Osteocyte (in vitro differentiated cells): ENCODE measurements at regions not wholly inside any gene's neighbourhood (a gene's known extent, or its start where the extent isn't known, plus 50 kb on each side); places are given as distances from the start of the nearest gene placed in this dataset.

Experiments
- DNase-seq: peaks from one replicate; pipeline ENCODE4 v3.0.0; 2021; ENCODE audit warnings: mixed read lengths; ENCODE audit not compliant: unreplicated experiment; ENCODE audit errors: extremely low spot score
- H3K27ac Mint-ChIP-seq: one replicate; pipeline ENCODE4 v1.8.0; 2021; ENCODE audit warnings: mild to moderate bottlenecking, mixed read lengths; ENCODE audit not compliant: unreplicated experiment
- H3K27me3 Mint-ChIP-seq: one replicate; pipeline ENCODE4 v1.8.0; 2021; ENCODE audit warnings: mixed read lengths; ENCODE audit not compliant: unreplicated experiment
- H3K36me3 Mint-ChIP-seq: one replicate; pipeline ENCODE4 v1.8.0; 2021; ENCODE audit warnings: mixed read lengths; ENCODE audit not compliant: unreplicated experiment
- H3K4me1 Mint-ChIP-seq: one replicate; pipeline ENCODE4 v1.8.0; 2021; ENCODE audit warnings: mixed read lengths; ENCODE audit not compliant: unreplicated experiment
- H3K4me3 Mint-ChIP-seq: one replicate; pipeline ENCODE4 v1.8.0; 2021; ENCODE audit warnings: mild to moderate bottlenecking, moderate library complexity, mixed read lengths; ENCODE audit not compliant: unreplicated experiment
- H3K9me3 Mint-ChIP-seq: one replicate; pipeline ENCODE4 v1.8.0; 2021; ENCODE audit warnings: mixed read lengths; ENCODE audit not compliant: unreplicated experiment
- TF ChIP-seq, protein P1 (sequence below): fragments of 200-600 bp; sonication (generic); IDR thresholded peaks from 2 replicates; pipeline ENCODE4 v1.5.0; 2021; ENCODE audit warnings: antibody characterized with exemption, mild to moderate bottlenecking, moderate library complexity

DNA sequence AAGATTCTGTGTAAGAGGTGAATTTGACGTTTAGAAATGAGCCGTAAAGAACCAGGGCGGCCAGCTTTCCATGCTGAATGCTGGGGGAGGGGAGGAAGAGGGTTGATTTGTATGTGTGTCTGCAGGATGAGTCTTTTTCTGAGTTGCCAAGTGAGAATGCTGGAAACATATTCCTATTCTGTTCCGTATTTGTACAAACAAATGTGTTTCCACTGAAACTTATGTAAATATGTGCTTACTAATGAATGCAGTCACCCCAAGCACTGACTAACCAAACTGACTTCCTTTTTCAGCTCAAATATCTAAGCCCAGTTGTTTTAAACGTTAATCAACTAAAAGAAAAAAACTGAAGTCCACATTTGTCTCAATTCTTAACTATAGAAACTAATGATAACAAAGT lies 74.9 kb upstream of the APCDD1 start:
- Mint-ChIP-seq H3K4me1 (peaks cover 34% of the 10 kb centered on the region), H3K9me3 (peaks cover 3% of the 10 kb centered on the region), H3K4me3 (no peak overlapping the region), H3K36me3 (no peaks in the 10 kb centered on the region), H3K27me3 (peaks cover 4% of the 10 kb centered on the region), H3K27ac (no peak overlapping the region)
- DNase-seq = no peak
- TF ChIP-seq, protein P1, sequence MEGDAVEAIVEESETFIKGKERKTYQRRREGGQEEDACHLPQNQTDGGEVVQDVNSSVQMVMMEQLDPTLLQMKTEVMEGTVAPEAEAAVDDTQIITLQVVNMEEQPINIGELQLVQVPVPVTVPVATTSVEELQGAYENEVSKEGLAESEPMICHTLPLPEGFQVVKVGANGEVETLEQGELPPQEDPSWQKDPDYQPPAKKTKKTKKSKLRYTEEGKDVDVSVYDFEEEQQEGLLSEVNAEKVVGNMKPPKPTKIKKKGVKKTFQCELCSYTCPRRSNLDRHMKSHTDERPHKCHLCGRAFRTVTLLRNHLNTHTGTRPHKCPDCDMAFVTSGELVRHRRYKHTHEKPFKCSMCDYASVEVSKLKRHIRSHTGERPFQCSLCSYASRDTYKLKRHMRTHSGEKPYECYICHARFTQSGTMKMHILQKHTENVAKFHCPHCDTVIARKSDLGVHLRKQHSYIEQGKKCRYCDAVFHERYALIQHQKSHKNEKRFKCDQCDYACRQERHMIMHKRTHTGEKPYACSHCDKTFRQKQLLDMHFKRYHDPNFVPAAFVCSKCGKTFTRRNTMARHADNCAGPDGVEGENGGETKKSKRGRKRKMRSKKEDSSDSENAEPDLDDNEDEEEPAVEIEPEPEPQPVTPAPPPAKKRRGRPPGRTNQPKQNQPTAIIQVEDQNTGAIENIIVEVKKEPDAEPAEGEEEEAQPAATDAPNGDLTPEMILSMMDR = no peak

DNA sequence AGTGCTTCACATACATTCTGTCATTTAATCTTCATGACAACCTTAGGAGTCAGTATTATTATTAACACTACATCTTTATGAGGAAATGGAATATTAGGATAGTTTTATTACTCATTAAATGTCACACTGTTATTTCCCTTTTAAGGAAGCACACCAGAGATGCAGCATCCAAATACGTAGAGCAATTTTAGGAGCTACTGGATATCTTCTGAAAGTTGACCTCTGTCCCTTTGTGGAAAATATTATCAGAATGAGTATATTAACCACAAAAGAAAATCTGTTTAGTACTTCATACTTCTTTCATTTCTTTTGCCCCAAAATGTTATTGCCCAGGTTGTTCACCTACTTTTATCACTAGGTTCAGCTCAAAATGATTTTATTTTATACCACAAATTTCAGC lies 72.9 kb upstream of the APCDD1 start:
- Mint-ChIP-seq H3K27ac (no peak overlapping the region), H3K27me3 (peaks cover 5% of the 10 kb centered on the region), H3K9me3 (peaks cover 3% of the 10 kb centered on the region), H3K36me3 (no peaks in the 10 kb centered on the region), H3K4me3 (no peak overlapping the region), H3K4me1 (peaks cover 33% of the 10 kb centered on the region)
- TF ChIP-seq, protein P1 = no peak
- DNase-seq = no peak

DNA sequence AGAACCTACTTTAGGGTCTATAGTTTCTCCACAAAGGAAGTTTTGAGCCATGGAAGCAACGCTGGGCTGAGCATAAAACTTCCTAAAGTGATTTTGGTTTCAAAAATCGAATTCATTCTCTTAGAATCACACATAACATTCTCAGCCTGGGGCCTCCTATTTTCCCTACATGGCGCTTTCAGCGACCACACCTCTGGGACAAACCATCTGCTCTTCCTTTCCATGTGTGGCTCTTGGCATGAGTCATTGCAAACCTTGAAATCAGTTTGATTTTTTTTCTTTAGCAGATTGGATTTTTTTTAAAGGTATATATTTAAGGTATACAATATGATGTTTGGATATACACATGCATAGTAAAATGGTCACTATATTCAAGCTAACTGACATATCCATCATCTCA lies 72.5 kb upstream of the APCDD1 start:
- TF ChIP-seq, protein P1 = no peak
- no peak for DNase-seq
- H3K27ac Mint-ChIP-seq = no peak overlapping the region
- peaks cover 9% of the 10 kb centered on the region for H3K27me3 Mint-ChIP-seq
- no peak overlapping the region for H3K4me3 Mint-ChIP-seq
- peaks cover 3% of the 10 kb centered on the region for H3K9me3 Mint-ChIP-seq
- H3K4me1 Mint-ChIP-seq = peaks cover 29% of the 10 kb centered on the region
- no peaks in the 10 kb centered on the region for H3K36me3 Mint-ChIP-seq

DNA sequence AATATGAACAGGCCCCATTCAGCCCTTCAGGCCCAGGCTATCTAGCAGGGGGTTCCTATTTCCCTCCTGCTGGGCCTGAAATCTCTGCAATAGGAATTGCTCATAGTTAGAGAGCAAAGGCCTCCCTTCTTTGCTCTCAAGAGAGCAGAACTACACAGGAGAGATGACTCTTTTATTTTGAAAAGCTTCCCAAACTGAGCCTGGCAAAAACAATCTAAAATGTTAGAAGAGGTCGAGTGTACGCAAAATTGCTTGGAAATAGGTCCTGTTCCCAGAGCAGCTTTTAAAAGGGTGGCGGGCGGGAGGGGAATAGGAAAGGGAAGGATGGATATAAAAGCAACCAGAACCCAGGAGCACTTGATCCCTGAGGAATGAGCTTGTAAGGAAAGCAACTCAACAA lies 68.4 kb upstream of the APCDD1 start:
- no peak overlapping the region for H3K4me3 Mint-ChIP-seq
- DNase-seq = no peak
- H3K9me3 Mint-ChIP-seq = peaks cover 3% of the 10 kb centered on the region
- H3K36me3 Mint-ChIP-seq = no peaks in the 10 kb centered on the region
- H3K4me1 Mint-ChIP-seq = peaks cover 7% of the 10 kb centered on the region
- H3K27me3 Mint-ChIP-seq = peaks cover 12% of the 10 kb centered on the region
- TF ChIP-seq, protein P1 = no peak
- no peak overlapping the region for H3K27ac Mint-ChIP-seq

DNA sequence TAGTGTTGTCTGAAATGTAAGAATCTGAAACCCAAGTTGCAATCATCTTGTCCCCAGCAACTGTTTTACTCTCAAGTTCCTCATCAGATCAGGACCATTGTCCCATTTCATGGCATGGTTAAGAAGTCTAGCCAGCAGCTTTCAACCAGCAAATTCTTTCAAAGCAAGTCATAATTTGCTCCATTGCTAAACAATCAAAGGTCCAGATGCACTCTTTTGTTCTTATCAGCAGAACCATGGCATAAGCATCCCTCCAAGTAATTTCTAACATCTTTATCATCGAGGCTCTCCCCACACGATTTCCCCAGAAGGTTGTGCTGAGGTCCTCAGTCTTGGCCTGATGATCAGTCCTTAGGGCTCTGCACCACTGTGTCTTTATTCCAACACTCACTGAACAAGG lies 67.5 kb upstream of the APCDD1 start:
- H3K9me3 Mint-ChIP-seq = peaks cover 10% of the 10 kb centered on the region
- H3K4me1 Mint-ChIP-seq = peaks cover 6% of the 10 kb centered on the region
- no peak overlapping the region for H3K4me3 Mint-ChIP-seq
- H3K27me3 Mint-ChIP-seq = peaks cover 16% of the 10 kb centered on the region
- H3K36me3 Mint-ChIP-seq = peaks cover 1% of the 10 kb centered on the region
- TF ChIP-seq, protein P1 = no peak
- no peak for DNase-seq
- H3K27ac Mint-ChIP-seq = no peak overlapping the region
